ENCODE measurements at regions not wholly inside any gene's neighbourhood (a gene's known extent, or its start where the extent isn't known, plus 50 kb on each side); places are given as distances from the start of the nearest gene placed in this dataset.

DNA sequence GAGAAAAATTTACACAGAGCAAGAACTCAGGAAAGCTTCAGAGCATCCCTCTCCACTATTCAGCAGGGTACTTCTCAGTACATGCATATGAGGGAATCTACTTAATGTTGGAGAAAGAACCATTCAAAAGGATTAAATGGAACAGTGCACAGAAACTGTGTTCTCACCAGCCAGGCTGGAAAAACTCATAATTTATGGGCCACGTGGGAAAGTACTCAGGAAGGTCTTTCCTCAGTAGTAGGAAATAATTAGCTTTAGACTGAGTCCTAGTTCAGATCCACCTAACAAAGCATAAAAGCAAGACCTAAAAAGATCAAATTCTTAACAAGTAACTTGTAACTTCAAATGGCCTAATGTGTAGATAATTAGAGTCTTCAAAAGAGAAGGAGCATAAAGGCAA, 134.0 kb downstream of the FAM76B start:
- Histone ChIP-seq H3K27me3 (ENCODE audit: control insufficient read depth, insufficient read depth, low read length) (no peaks in the 10 kb centered on the region; the same call in 1 of the 2 replicates), H3K4me3 (ENCODE audit: insufficient read depth, low read depth, low read length) (no peak overlapping the region), H3K9me1 (ENCODE audit: insufficient read depth, low read length) (no peaks in the 10 kb centered on the region), H3K14ac (replicated peaks; ENCODE audit: low read depth, low read length) (no peak overlapping the region), H3K79me1 (ENCODE audit: low read depth in 1 of 2, low read length in 2 of 2) (no peaks in the 10 kb centered on the region), H2BK15ac (ENCODE audit: low read depth, low read length) (no peak overlapping the region), H2BK120ac (ENCODE audit: low read depth, low read length) (no peak overlapping the region), H2AFZ (replicated peaks; ENCODE audit: low read length, poor library complexity) (no peak overlapping the region), H3K36me3 (ENCODE audit: control insufficient read depth, insufficient read depth, low read length) (no peaks in the 10 kb centered on the region), H3K23ac (ENCODE audit: low read depth, low read length) (no peak overlapping the region), H3K18ac (ENCODE audit: low read depth, low read length) (no peak overlapping the region), H4K8ac (ENCODE audit: low read depth in 2 of 2, low read length in 2 of 2) (no peak overlapping the region), H3K4me1 (ENCODE audit: control insufficient read depth, insufficient read depth, low read length) (peaks cover 2% of the 10 kb centered on the region), H4K5ac (ENCODE audit: low read depth, low read length) (no peak overlapping the region), H3K4me2 (ENCODE audit: low read depth, low read length) (no peak overlapping the region), H3K56ac (ENCODE audit: extremely low read depth, insufficient read depth, low read length) (no peak overlapping the region), H3K9me3 (ENCODE audit: control insufficient read depth, insufficient read depth, low read length) (no peaks in the 10 kb centered on the region), H4K91ac (ENCODE audit: insufficient read depth, low read depth, low read length) (no peak overlapping the region), H4K20me1 (ENCODE audit: insufficient read depth, low read length) (no peaks in the 10 kb centered on the region), H2BK5ac (ENCODE audit: low read depth, low read length, poor library complexity, severe bottlenecking) (no peak overlapping the region), H3K27ac (ENCODE audit: insufficient read depth, low read length) (no peak overlapping the region), H2AK5ac (ENCODE audit: low read depth, low read length) (no peak overlapping the region), H3K4ac (ENCODE audit: low read depth, low read length) (no peak overlapping the region), H3K9ac (ENCODE audit: low read depth, low read length) (no peak overlapping the region), H2AK9ac (replicated peaks; ENCODE audit: low read depth, low read length, poor library complexity) (no peak overlapping the region), H2BK20ac (ENCODE audit: low read depth, low read length) (no peak overlapping the region)
- no CpG with 5 or more reads among the region's 1 CpG for WGBS, 2 experiments (ENCODE audit: extremely low coverage in 2 of 2, insufficient read length in 1 of 2)
- dilution Hi-C loops (cut with HindIII; ENCODE audit: low sequenced_read_pairs, unreplicated experiment) = no loop called here
- in situ Hi-C loops (cut with MboI; ENCODE audit: low sequenced_read_pairs) = no loop called here
- no TSS peak for BruUV-seq (replicated peaks)
- ChIA-PET CTCF (interaction anchor here (0.7 kb wide), 1 partner anchor 29 kb away, joined by 4 read pairs; no protein-coding TSS in a partner anchor), POLR2A (ENCODE audit: unreplicated experiment) (no interaction called here)
- intact Hi-C loops (cut with micrococcal nuclease) = loop anchor here (5.0 kb wide), 1 partner anchor 48 kb away; no protein-coding TSS in a partner anchor
- TF ChIP-seq, protein P1, sequence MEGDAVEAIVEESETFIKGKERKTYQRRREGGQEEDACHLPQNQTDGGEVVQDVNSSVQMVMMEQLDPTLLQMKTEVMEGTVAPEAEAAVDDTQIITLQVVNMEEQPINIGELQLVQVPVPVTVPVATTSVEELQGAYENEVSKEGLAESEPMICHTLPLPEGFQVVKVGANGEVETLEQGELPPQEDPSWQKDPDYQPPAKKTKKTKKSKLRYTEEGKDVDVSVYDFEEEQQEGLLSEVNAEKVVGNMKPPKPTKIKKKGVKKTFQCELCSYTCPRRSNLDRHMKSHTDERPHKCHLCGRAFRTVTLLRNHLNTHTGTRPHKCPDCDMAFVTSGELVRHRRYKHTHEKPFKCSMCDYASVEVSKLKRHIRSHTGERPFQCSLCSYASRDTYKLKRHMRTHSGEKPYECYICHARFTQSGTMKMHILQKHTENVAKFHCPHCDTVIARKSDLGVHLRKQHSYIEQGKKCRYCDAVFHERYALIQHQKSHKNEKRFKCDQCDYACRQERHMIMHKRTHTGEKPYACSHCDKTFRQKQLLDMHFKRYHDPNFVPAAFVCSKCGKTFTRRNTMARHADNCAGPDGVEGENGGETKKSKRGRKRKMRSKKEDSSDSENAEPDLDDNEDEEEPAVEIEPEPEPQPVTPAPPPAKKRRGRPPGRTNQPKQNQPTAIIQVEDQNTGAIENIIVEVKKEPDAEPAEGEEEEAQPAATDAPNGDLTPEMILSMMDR (conservative IDR thresholded peaks at IDR 0.05; ENCODE audit: low read depth, low read length) = no peak
- TF ChIP-seq NFE2L2 (IDR thresholded peaks at IDR 0.05; ENCODE audit: low read depth, low read length) (no peak), BHLHE40 (IDR thresholded peaks at IDR 0.05; ENCODE audit: low read depth, low read length) (no peak), RFX5 (IDR thresholded peaks at IDR 0.05; ENCODE audit: low read depth, low read length) (no peak), CEBPB (IDR thresholded peaks at IDR 0.05; ENCODE audit: low read depth, low read length) (no peak), MAFK (IDR thresholded peaks at IDR 0.05; ENCODE audit: low read depth, low read length) (no peak), FOS (IDR thresholded peaks at IDR 0.05; ENCODE audit: low read depth, low read length) (no peak), SMC3 (IDR thresholded peaks at IDR 0.05; ENCODE audit: low read depth, low read length) (no peak), MXI1 (IDR thresholded peaks at IDR 0.05; ENCODE audit: borderline replicate concordance, low read depth, low read length) (no peak), MAZ (IDR thresholded peaks at IDR 0.05; ENCODE audit: borderline replicate concordance, low read depth, low read length) (no peak), RCOR1 (IDR thresholded peaks at IDR 0.05; ENCODE audit: insufficient replicate concordance, low read length) (no peak), POLR2A (IDR thresholded peaks at IDR 0.05; ENCODE audit: low read depth, low read length) (no peak), RAD21 (IDR thresholded peaks at IDR 0.05; ENCODE audit: low read length) (no peak), CHD1 (IDR thresholded peaks at IDR 0.05; ENCODE audit: low read depth, low read length) (no peak)
- TF ChIP-seq, protein P2, sequence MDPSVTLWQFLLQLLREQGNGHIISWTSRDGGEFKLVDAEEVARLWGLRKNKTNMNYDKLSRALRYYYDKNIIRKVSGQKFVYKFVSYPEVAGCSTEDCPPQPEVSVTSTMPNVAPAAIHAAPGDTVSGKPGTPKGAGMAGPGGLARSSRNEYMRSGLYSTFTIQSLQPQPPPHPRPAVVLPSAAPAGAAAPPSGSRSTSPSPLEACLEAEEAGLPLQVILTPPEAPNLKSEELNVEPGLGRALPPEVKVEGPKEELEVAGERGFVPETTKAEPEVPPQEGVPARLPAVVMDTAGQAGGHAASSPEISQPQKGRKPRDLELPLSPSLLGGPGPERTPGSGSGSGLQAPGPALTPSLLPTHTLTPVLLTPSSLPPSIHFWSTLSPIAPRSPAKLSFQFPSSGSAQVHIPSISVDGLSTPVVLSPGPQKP (IDR thresholded peaks at IDR 0.05; ENCODE audit: borderline replicate concordance, low read depth, low read length) = no peak
- TF ChIP-seq, protein P3, sequence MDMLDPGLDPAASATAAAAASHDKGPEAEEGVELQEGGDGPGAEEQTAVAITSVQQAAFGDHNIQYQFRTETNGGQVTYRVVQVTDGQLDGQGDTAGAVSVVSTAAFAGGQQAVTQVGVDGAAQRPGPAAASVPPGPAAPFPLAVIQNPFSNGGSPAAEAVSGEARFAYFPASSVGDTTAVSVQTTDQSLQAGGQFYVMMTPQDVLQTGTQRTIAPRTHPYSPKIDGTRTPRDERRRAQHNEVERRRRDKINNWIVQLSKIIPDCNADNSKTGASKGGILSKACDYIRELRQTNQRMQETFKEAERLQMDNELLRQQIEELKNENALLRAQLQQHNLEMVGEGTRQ (IDR thresholded peaks at IDR 0.05; ENCODE audit: low read depth, low read length) = no peak
- DNase-seq (no peak), ATAC-seq (ENCODE audit: low read depth) (no peak)

Data from IMR-90 (cell line).